CD4-positive, alpha-beta T cell (primary cell): ENCODE measurements at regions not wholly inside any gene's neighbourhood (a gene's known extent, or its start where the extent isn't known, plus 50 kb on each side); places are given as distances from the start of the nearest gene placed in this dataset.

Experiments
- ATAC-seq: fragments of 200-7000 bp; cut with Tn5 transposase; one replicate; pipeline ENCODE4 v1.10.0; 2022; ENCODE audit warnings: mild to moderate bottlenecking; ENCODE audit not compliant: poor library complexity
- CTCF ChIA-PET: fragments of 350-600 bp; sonication (Branson Sonifier 250); formaldehyde crosslinking; loops from one replicate; lab custom pipeline; 2021; ENCODE audit warnings: antibody characterized with exemption, inconsistent platforms; lab: Charles Lee
- POLR2A ChIA-PET: fragments of 350-600 bp; sonication (Branson Sonifier 250); formaldehyde crosslinking; loops from one replicate; lab custom pipeline; 2021; ENCODE audit warnings: antibody characterized with exemption, inconsistent platforms; lab: Charles Lee
- DNase-seq, 14 experiments: peaks; one replicate each; pipeline ENCODE4 v3.0.0-alpha.2; 2013 to 2020; ENCODE audit warnings: mixed read lengths in 2 of 14
- H3K27ac ChIP-seq, 2 donors: one replicate each; pipeline versions ENCODE4 v1.5.1 to v1.7.0; 2013; ENCODE audit warnings: low read length in 2 of 2, low read depth in 1 of 2, mild to moderate bottlenecking in 1 of 2
- H3K27me3 ChIP-seq, 2 experiments: 1 replicate in 1 of 2; 2 replicates in 1 of 2; pipeline versions ENCODE4 v1.6.1 to v1.7.0; 2013; ENCODE audit warnings: low read length in 2 of 2, control low read depth in 1 of 2, mild to moderate bottlenecking in 1 of 2, moderate library complexity in 1 of 2; ENCODE audit not compliant: insufficient read depth in 2 of 2, control insufficient read depth in 1 of 2
- H3K36me3 ChIP-seq: one replicate; pipeline ENCODE4 v1.6.1; 2013; ENCODE audit warnings: low read length, control low read depth; ENCODE audit not compliant: insufficient read depth
- H3K4me1 ChIP-seq: one replicate; pipeline ENCODE4 v1.6.1; 2013; ENCODE audit warnings: low read length, control low read depth; ENCODE audit not compliant: insufficient read depth
- H3K4me3 ChIP-seq: one replicate; pipeline ENCODE4 v1.5.1; 2013; ENCODE audit warnings: mild to moderate bottlenecking, low read length, moderate library complexity
- H3K9me3 ChIP-seq, 2 experiments: 1 replicate in 1 of 2; 2 replicates in 1 of 2; pipeline versions ENCODE4 v1.6.1 to v1.7.0; 2013; ENCODE audit warnings: low read length in 2 of 2, mild to moderate bottlenecking in 2 of 2, control low read depth in 1 of 2, moderate library complexity in 1 of 2; ENCODE audit not compliant: control insufficient read depth in 1 of 2, insufficient read depth in 1 of 2
- H3K27ac Mint-ChIP-seq: one replicate; pipeline ENCODE4 v1.8.0; 2020; ENCODE audit warnings: mixed read lengths
- H3K27me3 Mint-ChIP-seq: one replicate; pipeline ENCODE4 v1.8.0; 2021; ENCODE audit warnings: mixed read lengths
- H3K36me3 Mint-ChIP-seq: one replicate; pipeline ENCODE4 v1.8.0; 2021; ENCODE audit warnings: low read depth, mixed read lengths
- H3K4me1 Mint-ChIP-seq: one replicate; pipeline ENCODE4 v1.8.0; 2021; ENCODE audit warnings: low read depth, mixed read lengths
- H3K4me3 Mint-ChIP-seq: one replicate; pipeline ENCODE4 v1.8.0; 2020; ENCODE audit warnings: mild to moderate bottlenecking, mixed read lengths
- H3K9me3 Mint-ChIP-seq: one replicate; pipeline ENCODE4 v1.8.0; 2020; ENCODE audit warnings: mixed read lengths
- intact Hi-C, 2 experiments: fragments of 100-400 bp; cut with DNase I in 1 of 2; cut with micrococcal nuclease in 1 of 2; formaldehyde crosslinking; loops; one replicate each; pipeline versions ENCODE4 v1.15.1 to v1.9.0; 2023 to 2025; cut with DNase I, micrococcal nuclease
- TF ChIP-seq, protein P1 (sequence below): fragments of 200-600 bp; IDR thresholded peaks from one replicate; pipeline ENCODE4 v1.8.0; 2022; ENCODE audit warnings: antibody characterized with exemption, mild to moderate bottlenecking

DNA sequence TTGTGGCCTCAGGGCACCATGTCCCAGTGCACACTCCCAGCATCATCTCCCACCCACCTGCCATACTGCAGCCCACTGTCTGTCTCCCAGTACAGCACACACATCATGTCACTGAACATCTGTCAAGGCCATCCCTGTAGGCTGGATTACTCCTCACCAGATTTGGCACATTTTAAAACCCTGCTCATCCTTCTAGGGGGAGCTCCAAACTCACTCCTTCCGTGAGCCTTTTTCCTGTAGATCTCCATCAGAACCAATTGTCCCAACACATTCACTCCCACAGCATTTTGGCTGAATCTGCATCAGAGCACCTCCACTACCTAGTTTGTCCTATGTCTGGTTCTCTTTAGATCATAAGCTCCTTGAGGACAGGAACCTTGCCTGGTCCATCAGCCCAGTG is 58.6 kb upstream of the GRIK3 start:
- POLR2A ChIA-PET, result no interaction called here
- Mint-ChIP-seq H3K36me3 (no peaks in the 10 kb centered on the region), H3K9me3 (no peaks in the 10 kb centered on the region), H3K27ac (no peak overlapping the region), H3K27me3 (peaks cover 50% of the 10 kb centered on the region), H3K4me1 (no peaks in the 10 kb centered on the region), H3K4me3 (no peak overlapping the region)
- TF ChIP-seq, protein P1, sequence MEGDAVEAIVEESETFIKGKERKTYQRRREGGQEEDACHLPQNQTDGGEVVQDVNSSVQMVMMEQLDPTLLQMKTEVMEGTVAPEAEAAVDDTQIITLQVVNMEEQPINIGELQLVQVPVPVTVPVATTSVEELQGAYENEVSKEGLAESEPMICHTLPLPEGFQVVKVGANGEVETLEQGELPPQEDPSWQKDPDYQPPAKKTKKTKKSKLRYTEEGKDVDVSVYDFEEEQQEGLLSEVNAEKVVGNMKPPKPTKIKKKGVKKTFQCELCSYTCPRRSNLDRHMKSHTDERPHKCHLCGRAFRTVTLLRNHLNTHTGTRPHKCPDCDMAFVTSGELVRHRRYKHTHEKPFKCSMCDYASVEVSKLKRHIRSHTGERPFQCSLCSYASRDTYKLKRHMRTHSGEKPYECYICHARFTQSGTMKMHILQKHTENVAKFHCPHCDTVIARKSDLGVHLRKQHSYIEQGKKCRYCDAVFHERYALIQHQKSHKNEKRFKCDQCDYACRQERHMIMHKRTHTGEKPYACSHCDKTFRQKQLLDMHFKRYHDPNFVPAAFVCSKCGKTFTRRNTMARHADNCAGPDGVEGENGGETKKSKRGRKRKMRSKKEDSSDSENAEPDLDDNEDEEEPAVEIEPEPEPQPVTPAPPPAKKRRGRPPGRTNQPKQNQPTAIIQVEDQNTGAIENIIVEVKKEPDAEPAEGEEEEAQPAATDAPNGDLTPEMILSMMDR, result no peak
- DNase-seq (no peak), ATAC-seq (no peak)
- Histone ChIP-seq H3K27ac (no peak overlapping the region), H3K4me1 (no peaks in the 10 kb centered on the region), H3K27me3 (peaks cover 0 to 11% of the 10 kb centered on the region in 2 experiments), H3K4me3 (no peak overlapping the region), H3K9me3 (peaks cover 0 to 6% of the 10 kb centered on the region in 2 experiments), H3K36me3 (no peaks in the 10 kb centered on the region)
- intact Hi-C loops, result no loop called here
- CTCF ChIA-PET, result no interaction called here

GRCh38 chr1:37094302-37094701 is 60.0 kb upstream of the GRIK3 start:
- DNase-seq, result no peak
- ChIA-PET CTCF (no interaction called here), POLR2A (no interaction called here)
- Histone ChIP-seq H3K36me3 (no peaks in the 10 kb centered on the region), H3K4me3 (no peak overlapping the region), H3K27ac (no peak overlapping the region), H3K9me3 (peaks cover 0 to 6% of the 10 kb centered on the region in 2 experiments), H3K4me1 (no peaks in the 10 kb centered on the region), H3K27me3 (peaks cover 0 to 11% of the 10 kb centered on the region in 2 experiments)
- intact Hi-C loops, result no loop called here
- no peak for ATAC-seq
- H3K9me3 Mint-ChIP-seq, result no peaks in the 10 kb centered on the region
- TF ChIP-seq, protein P1, result no peak
- no peak overlapping the region for H3K27ac Mint-ChIP-seq
- H3K4me3 Mint-ChIP-seq, result no peak overlapping the region
- H3K36me3 Mint-ChIP-seq, result no peaks in the 10 kb centered on the region
- H3K4me1 Mint-ChIP-seq, result no peaks in the 10 kb centered on the region
- H3K27me3 Mint-ChIP-seq, result peaks cover 50% of the 10 kb centered on the region

GRCh38 chr1:37096523-37096922 is 62.2 kb upstream of the GRIK3 start:
- intact Hi-C loops, result no loop called here
- CTCF ChIA-PET, result no interaction called here
- no peaks in the 10 kb centered on the region for H3K4me1 Mint-ChIP-seq
- H3K4me1 ChIP-seq, result no peaks in the 10 kb centered on the region
- H3K9me3 ChIP-seq, result peaks cover 0 to 6% of the 10 kb centered on the region in 2 experiments
- H3K4me3 ChIP-seq, result no peak overlapping the region
- no peaks in the 10 kb centered on the region for H3K36me3 Mint-ChIP-seq
- POLR2A ChIA-PET, result no interaction called here
- H3K36me3 ChIP-seq, result no peaks in the 10 kb centered on the region
- H3K27me3 Mint-ChIP-seq, result peaks cover 42% of the 10 kb centered on the region
- no peak overlapping the region for H3K27ac ChIP-seq
- H3K4me3 Mint-ChIP-seq, result no peak overlapping the region
- TF ChIP-seq, protein P1, result no peak
- H3K27me3 ChIP-seq, result peaks cover 2 to 12% of the 10 kb centered on the region in 2 experiments
- no peaks in the 10 kb centered on the region for H3K9me3 Mint-ChIP-seq
- DNase-seq (no peak), ATAC-seq (no peak)
- no peak overlapping the region for H3K27ac Mint-ChIP-seq
